SU-DHL-6 (cell line): ENCODE measurements at regions not wholly inside any gene's neighbourhood (a gene's known extent, or its start where the extent isn't known, plus 50 kb on each side); places are given as distances from the start of the nearest gene placed in this dataset.

Source experiments
- H2AFZ ChIP-seq: fragments of 200-600 bp; sonication (generic); 2 replicates; pipeline ENCODE4 v1.6.1; 2014; ENCODE audit warnings: low read depth, mild to moderate bottlenecking, moderate library complexity, mixed read lengths, antibody characterized with exemption, low read length; ENCODE audit not compliant: severe bottlenecking
- H3F3A ChIP-seq: fragments of 200-600 bp; shearing (Covaris generic); 2 replicates; pipeline ENCODE4 v1.6.0; 2016; ENCODE audit warnings: antibody characterized with exemption, mild to moderate bottlenecking; ENCODE audit not compliant: insufficient read depth
- H3K27ac ChIP-seq: fragments of 200-600 bp; sonication (generic); 2 replicates; pipeline ENCODE4 v1.5.1; 2016; ENCODE audit warnings: low read depth, mild to moderate bottlenecking, low read length, moderate library complexity, mixed read lengths
- H3K27me3 ChIP-seq: fragments of 200-600 bp; sonication (generic), shearing (Covaris generic); 2 replicates; pipeline ENCODE4 v1.6.0; 2014; ENCODE audit warnings: mild to moderate bottlenecking, low read length
- H3K36me3 ChIP-seq: fragments of 200-600 bp; sonication (generic); 2 replicates; pipeline ENCODE4 v1.6.1; 2014; ENCODE audit warnings: mild to moderate bottlenecking, low read length, mixed read lengths
- H3K4me2 ChIP-seq: fragments of 300-600, 200-600 bp; shearing (Covaris generic), sonication (generic); 2 replicates; pipeline ENCODE4 v1.6.0; 2014; ENCODE audit warnings: low read length, low read depth, mild to moderate bottlenecking; ENCODE audit not compliant: poor library complexity, severe bottlenecking
- H3K4me3 ChIP-seq: fragments of 200-600 bp; sonication (generic); 2 replicates; pipeline ENCODE4 v1.5.1; 2014; ENCODE audit warnings: antibody characterized with exemption, low read length, mild to moderate bottlenecking, mixed read lengths; ENCODE audit not compliant: insufficient read depth, poor library complexity, severe bottlenecking
- H3K79me2 ChIP-seq: fragments of 200-600 bp; sonication (generic); 2 replicates; pipeline ENCODE4 v1.6.1; 2014; ENCODE audit warnings: mild to moderate bottlenecking, low read length, moderate library complexity; ENCODE audit not compliant: insufficient read depth
- H3K9ac ChIP-seq: fragments of 200-600 bp; sonication (generic); 2 replicates; pipeline ENCODE4 v1.7.0; 2014; ENCODE audit warnings: mild to moderate bottlenecking, low read length
- H3K9me2 ChIP-seq: fragments of 200-600 bp; sonication (generic); replicated peaks from 2 replicates; pipeline ENCODE4 v1.6.1; 2014; ENCODE audit warnings: low read length; ENCODE audit not compliant: insufficient read depth
- H3K9me3 ChIP-seq: fragments of 200-600 bp; sonication (generic); 2 replicates; pipeline ENCODE4 v1.6.1; 2014; ENCODE audit warnings: low read length, mixed read lengths; ENCODE audit not compliant: insufficient read depth
- H4K20me1 ChIP-seq: fragments of 200-600 bp; sonication (generic); 2 replicates; pipeline ENCODE4 v1.6.1; 2014; ENCODE audit warnings: low read depth, mild to moderate bottlenecking, antibody characterized with exemption, low read length, moderate library complexity, mixed read lengths
- CTCF ChIP-seq: fragments of 200-600 bp; sonication (generic); IDR thresholded peaks from one replicate; pipeline ENCODE4 v1.5.1; 2017; ENCODE audit warnings: antibody characterized with exemption, mild to moderate bottlenecking, low read length, moderate library complexity; ENCODE audit not compliant: insufficient read depth, poor library complexity, severe bottlenecking
- EZH2phosphoT487 ChIP-seq: fragments of 200-600 bp; sonication (generic), shearing (Covaris generic); conservative IDR thresholded peaks from 2 replicates; pipeline ENCODE4 v1.6.1; 2018; ENCODE audit warnings: mild to moderate bottlenecking, antibody characterized with exemption, low read length, moderate library complexity, mixed read lengths

- Histone ChIP-seq H3K36me3 (no peaks in the 10 kb centered on the region), H4K20me1 (no peaks in the 10 kb centered on the region), H3K27ac (no peak overlapping the region), H3K27me3 (no peaks in the 10 kb centered on the region), H3K4me3 (no peak overlapping the region), H3F3A (no peaks in the 10 kb centered on the region), H2AFZ (no peak overlapping the region), H3K9me2 (no peaks in the 10 kb centered on the region), H3K9me3 (no peaks in the 10 kb centered on the region), H3K9ac (no peak overlapping the region), H3K79me2 (no peaks in the 10 kb centered on the region), H3K4me2 (no peak overlapping the region)
- TF ChIP-seq EZH2phosphoT487 = no peak
- TF ChIP-seq CTCF = no peak
These were observed 395.1 kb downstream of the RAB28 start for GRCh38 chr4:13088726-13089658.

GRCh38 chr4:13087041-13087440, 397.1 kb downstream of the RAB28 start:
- Histone ChIP-seq H3K4me2 (no peak overlapping the region), H3K9me2 (no peaks in the 10 kb centered on the region), H3K27me3 (no peaks in the 10 kb centered on the region), H3K9ac (no peak overlapping the region), H3K36me3 (no peaks in the 10 kb centered on the region), H2AFZ (no peak overlapping the region), H3F3A (no peaks in the 10 kb centered on the region), H3K4me3 (no peak overlapping the region), H3K9me3 (no peaks in the 10 kb centered on the region), H3K27ac (no peak overlapping the region), H4K20me1 (no peaks in the 10 kb centered on the region), H3K79me2 (no peaks in the 10 kb centered on the region)
- TF ChIP-seq EZH2phosphoT487 (no peak), CTCF (no peak)

GRCh38 chr4:13084210-13084609, 399.9 kb downstream of the RAB28 start:
- Histone ChIP-seq H2AFZ (no peak overlapping the region), H3K9ac (no peak overlapping the region), H3K27me3 (no peaks in the 10 kb centered on the region), H3F3A (no peaks in the 10 kb centered on the region), H3K4me2 (no peak overlapping the region), H3K27ac (no peak overlapping the region), H3K36me3 (no peaks in the 10 kb centered on the region), H3K9me3 (no peaks in the 10 kb centered on the region; the same call in 1 of the 2 replicates), H3K9me2 (no peaks in the 10 kb centered on the region), H3K4me3 (no peak overlapping the region), H4K20me1 (no peaks in the 10 kb centered on the region), H3K79me2 (no peaks in the 10 kb centered on the region)
- TF ChIP-seq EZH2phosphoT487 (no peak), CTCF (no peak)
